MG63 (cell line): ENCODE measurements at regions not wholly inside any gene's neighbourhood (a gene's known extent, or its start where the extent isn't known, plus 50 kb on each side); places are given as distances from the start of the nearest gene placed in this dataset.
"Not testable (repeated sequence)": the region's sequence is repeated elsewhere in the genome, so short reads cannot be mapped to it uniquely, and the experiment has no call there.

ENCODE experiments used
- DNase-seq: peaks from one replicate; pipeline ENCODE4 v3.0.0-alpha.2; 2020
- H3K27me3 ChIP-seq: fragments of 250-450 bp; sonication (Bioruptor Pico); 2 replicates; pipeline ENCODE4 v1.5.1; 2020; ENCODE audit warnings: mild to moderate bottlenecking, moderate library complexity
- H3K36me3 ChIP-seq: fragments of 250-450 bp; sonication (Bioruptor Pico); 2 replicates; pipeline ENCODE4 v1.5.1; 2020; ENCODE audit warnings: mild to moderate bottlenecking, moderate library complexity
- H3K4me3 ChIP-seq: fragments of 250-450 bp; sonication (Bioruptor Pico); 2 replicates; pipeline ENCODE4 v1.5.1; 2020; ENCODE audit warnings: mild to moderate bottlenecking, moderate library complexity
- H3K9me3 ChIP-seq: fragments of 250-450 bp; sonication (Bioruptor Pico); 2 replicates; pipeline ENCODE4 v1.5.1; 2020; ENCODE audit warnings: mild to moderate bottlenecking, moderate library complexity

DNA sequence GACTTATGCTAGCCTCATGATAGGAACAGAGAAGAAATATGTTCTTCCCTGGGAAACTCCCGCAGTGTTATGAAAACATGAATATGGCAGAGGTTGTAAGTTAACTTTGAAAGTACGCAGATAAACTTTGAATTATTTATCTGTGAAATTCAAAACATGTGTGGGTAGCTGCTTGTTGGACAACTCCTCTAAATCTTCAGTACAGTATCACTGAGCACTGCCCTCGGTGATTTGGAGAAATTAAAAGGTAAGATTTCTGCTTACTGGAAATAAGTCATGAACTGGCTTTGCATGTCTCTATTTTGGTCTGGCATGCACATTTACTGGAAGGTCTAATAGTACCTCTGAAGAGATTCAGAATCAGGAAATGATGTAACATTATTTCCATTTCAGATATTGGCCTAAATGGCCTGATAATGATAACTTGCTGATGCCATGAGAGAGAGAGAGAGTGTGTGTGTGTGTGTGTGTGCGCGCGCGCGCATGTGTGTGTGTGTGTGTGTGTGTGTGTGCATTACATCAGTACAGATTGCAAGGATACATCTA lies 1441.9 kb upstream of the FLRT2 start:
- Histone ChIP-seq H3K27me3 (no peaks in the 10 kb centered on the region), H3K4me3 (no peak overlapping the region), H3K36me3 (no peaks in the 10 kb centered on the region), H3K9me3 (no peaks in the 10 kb centered on the region)
- DNase-seq = no peak

DNA sequence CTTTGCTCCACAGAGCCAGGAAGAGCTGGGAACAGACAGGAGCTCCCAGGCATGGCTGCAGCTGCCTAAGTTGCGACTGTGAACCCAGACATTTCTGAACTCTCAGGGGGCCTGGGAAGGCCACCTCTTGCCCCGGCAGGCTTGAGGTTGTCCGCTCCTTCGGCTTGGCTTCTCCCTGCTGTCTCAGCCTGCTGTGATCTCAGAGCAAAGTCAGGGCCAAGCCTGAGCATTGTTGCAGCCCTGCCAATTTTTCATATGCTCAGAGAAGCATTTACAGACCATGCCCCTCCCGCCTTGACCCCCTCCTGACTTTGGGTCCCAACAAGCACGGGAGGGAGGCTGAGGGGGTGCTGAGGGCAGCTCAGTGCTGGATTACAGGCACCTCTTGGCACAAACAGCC lies 1439.1 kb upstream of the FLRT2 start:
- Histone ChIP-seq H3K9me3 (no peaks in the 10 kb centered on the region), H3K36me3 (no peaks in the 10 kb centered on the region), H3K4me3 (no peak overlapping the region), H3K27me3 (no peaks in the 10 kb centered on the region)
- no peak for DNase-seq

DNA sequence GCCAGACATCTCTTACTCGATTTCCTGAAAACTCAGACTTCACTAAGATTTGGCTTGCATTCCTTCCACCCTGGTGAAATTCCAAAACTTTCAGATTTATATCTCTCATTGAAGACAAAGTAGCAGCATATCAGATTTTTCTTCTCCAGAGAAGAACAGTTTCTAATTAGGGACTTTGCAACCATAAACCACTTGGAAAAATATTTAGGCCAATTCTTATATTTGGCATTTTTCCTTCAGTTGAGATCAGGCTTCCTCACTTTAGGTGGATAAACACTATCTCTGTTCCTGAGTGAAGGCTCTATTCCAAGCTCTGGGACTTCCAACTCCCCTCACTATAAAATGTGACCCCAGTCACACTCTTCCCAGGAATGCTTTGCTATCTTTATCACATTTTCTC lies 1434.3 kb upstream of the FLRT2 start:
- DNase-seq = no peak
- Histone ChIP-seq H3K9me3 (no peaks in the 10 kb centered on the region), H3K27me3 (no peaks in the 10 kb centered on the region), H3K36me3 (no peaks in the 10 kb centered on the region), H3K4me3 (no peak overlapping the region)

DNA sequence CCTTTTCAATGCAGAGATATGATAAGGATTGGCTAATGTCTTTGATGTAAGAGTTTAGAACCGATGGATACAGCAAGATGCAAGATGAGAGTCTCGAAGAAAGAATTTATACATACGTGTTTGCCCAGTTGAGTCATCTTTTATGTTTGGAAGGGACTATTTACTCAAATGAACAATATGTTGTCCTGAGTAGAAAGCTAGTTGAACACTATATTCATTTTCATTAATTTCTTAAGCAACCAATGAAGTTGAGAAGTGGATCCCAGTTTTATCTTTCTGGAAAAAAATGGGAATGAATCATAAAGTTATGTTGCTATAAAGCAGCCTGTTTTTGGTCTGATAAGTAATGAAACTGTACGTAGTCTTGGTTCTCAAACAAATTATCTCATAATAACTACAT lies 1431.7 kb upstream of the FLRT2 start:
- Histone ChIP-seq H3K36me3 (no peaks in the 10 kb centered on the region), H3K27me3 (no peaks in the 10 kb centered on the region), H3K9me3 (no peaks in the 10 kb centered on the region), H3K4me3 (no peak overlapping the region)
- DNase-seq = no peak

DNA sequence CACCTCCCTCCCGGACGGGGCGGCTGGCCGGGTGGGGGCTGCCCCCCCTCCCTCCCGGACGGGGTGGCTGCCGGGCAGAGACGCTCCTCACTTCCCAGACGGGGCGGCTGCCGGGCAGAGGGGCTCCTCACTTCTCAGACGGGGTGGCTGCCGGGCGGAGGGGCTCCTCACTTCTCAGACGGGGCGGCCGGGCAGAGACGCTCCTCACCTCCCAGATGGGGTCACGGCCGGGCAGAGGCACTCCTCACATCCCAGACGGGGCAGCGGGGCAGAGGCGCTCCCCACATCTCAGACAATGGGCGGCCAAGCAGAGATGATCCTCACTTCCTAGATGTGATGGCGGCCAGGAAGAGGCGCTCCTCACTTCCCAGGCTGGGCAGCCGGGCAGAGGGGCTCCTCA lies 1430.4 kb upstream of the FLRT2 start:
- not testable (repeated sequence) for H3K4me3 ChIP-seq, H3K9me3 ChIP-seq, H3K36me3 ChIP-seq, DNase-seq, H3K27me3 ChIP-seq

DNA sequence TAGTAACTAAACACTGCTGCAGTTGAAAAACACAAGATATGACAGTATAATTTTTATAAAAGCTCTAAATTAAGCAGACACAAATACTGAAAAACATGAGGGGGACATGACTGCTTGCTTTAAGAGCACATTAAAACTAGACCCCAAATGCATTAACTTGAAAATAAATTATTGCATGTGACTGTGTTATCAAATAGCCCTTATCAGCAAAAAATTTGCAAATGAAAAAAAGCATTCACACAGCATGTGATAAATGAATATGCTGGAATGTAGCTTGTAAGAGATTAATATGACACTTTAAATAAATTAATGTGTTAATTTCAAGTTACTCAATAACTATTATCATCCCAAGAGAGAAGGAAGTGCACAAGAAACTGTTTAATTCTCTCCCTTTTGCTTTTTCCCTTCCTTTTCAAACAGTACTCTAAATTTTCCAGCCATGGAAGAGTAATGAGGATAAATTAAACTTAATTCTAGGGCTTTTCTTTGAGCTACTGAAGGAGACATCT lies 1422.1 kb upstream of the FLRT2 start:
- no peaks in the 10 kb centered on the region for H3K27me3 ChIP-seq
- no peaks in the 10 kb centered on the region for H3K9me3 ChIP-seq
- no peak overlapping the region for H3K4me3 ChIP-seq
- no peak for DNase-seq
- H3K36me3 ChIP-seq = no peaks in the 10 kb centered on the region

DNA sequence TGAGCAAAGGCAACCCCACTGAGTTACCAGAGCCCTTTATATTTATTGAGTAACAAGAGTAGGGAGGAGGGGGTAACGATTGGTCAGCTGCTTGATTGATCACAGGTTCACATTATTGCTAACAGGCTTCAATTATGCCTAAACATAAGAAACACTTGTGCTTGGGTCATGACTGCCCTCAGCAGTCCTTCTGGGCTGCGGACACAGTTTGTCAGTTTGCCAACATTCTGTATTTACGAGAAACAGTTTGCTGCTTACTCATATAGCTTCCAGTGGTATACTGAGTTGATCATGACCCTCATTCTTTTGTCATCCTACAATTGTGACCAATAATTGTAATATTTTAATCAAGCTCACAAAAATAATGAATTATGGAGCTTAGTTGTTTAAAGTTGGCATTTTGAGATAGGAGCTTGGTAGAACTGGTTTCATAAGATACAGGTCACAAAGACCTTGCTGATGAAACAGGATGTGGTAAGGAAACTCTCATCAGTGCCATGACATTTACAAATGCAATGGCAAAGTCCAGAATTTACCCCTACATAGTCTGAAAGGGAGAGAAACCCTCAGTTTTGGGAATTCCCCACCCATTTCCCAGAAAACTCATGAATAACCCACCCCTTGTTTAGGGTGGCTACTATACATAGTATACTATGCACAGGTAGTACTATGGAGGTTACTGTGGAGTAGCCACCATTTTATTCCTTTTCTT lies 1421.0 kb upstream of the FLRT2 start:
- H3K27me3 ChIP-seq = no peaks in the 10 kb centered on the region
- DNase-seq = no peak
- no peak overlapping the region for H3K4me3 ChIP-seq
- H3K9me3 ChIP-seq = no peaks in the 10 kb centered on the region
- no peaks in the 10 kb centered on the region for H3K36me3 ChIP-seq

DNA sequence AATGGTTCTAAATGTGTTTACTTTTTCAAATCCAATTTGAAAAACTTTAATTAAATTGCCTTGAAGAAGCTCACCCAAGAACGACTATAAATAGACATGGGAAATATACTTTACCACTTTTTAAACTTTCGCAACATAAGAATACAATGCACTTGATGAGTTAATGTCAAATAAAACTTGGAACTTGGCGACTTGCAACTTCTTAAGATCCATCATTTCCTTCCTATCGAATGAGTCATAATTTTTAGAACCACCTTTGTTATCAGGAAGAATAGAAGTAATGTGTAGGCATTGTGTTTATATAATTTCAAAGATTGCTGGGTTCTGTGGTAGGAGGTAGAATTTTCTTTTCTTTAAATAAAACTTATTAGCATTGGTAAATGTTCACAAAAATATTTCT lies 1417.4 kb upstream of the FLRT2 start:
- Histone ChIP-seq H3K36me3 (no peaks in the 10 kb centered on the region), H3K9me3 (no peaks in the 10 kb centered on the region), H3K27me3 (no peaks in the 10 kb centered on the region), H3K4me3 (no peak overlapping the region)
- no peak for DNase-seq

DNA sequence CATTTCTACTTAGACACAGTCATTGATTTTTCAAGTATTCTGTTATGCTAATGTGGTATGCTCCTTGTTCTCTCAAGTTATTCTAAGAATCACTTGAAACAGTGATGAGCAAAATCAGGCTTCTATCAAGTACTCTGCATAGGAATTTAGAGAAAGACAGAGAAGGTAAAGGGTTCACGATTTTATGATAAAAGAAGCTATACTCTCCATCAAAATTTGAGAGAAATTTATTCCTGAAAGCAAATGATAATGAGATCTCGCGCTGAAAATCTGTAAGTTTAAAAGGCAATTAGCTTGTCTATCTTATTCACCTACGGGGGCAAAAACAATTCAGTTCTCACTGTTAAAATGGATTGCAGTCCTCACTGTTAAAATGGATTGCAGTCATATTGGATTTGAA lies 1404.3 kb upstream of the FLRT2 start:
- H3K9me3 ChIP-seq = no peaks in the 10 kb centered on the region

DNA sequence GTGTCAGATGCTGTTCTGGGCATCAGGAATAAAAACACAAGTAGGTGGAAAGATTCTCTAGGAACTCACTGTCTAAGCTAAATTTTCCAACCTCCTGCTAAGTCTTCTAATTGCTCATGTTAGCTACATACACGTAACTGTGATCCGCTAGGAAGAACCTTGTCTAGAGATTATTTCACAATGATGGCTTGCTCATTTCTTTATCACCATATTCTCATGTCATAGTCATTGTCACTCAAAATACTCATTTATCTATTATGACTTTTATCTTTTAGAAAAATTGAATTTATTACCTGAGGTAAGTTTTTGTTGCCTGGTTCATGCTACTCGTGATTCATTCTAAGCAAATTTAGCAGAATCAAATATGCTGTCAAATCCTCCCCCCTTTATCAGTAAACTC lies 1402.4 kb upstream of the FLRT2 start:
- DNase-seq = no peak
- Histone ChIP-seq H3K9me3 (no peaks in the 10 kb centered on the region), H3K27me3 (no peaks in the 10 kb centered on the region), H3K4me3 (no peak overlapping the region), H3K36me3 (no peaks in the 10 kb centered on the region)

More for the DNA sequence above, 1404.3 kb upstream of the FLRT2 start:
- H3K36me3 ChIP-seq = no peaks in the 10 kb centered on the region
- no peak overlapping the region for H3K4me3 ChIP-seq
- no peak for DNase-seq
- no peaks in the 10 kb centered on the region for H3K27me3 ChIP-seq

DNA sequence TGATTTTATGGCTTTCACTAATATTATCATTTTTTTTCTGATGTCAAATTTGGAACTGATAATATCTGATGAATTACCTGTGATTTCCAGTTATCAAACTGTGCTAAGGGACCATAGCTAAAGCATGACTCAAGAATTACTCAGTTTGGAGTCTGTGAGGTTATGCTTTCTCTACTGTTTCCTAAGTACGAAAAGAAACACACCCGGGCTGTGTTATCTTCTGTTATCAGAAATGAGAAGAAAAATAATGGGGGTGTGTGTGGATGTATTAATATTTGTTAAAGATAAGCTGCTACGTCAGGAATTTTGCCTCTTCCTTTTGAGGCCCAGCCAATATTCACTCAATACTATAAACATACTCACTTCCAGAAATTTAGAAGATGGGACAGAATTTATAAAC lies 1401.9 kb upstream of the FLRT2 start:
- Histone ChIP-seq H3K36me3 (no peaks in the 10 kb centered on the region), H3K4me3 (no peak overlapping the region), H3K9me3 (no peaks in the 10 kb centered on the region), H3K27me3 (no peaks in the 10 kb centered on the region)
- no peak for DNase-seq

DNA sequence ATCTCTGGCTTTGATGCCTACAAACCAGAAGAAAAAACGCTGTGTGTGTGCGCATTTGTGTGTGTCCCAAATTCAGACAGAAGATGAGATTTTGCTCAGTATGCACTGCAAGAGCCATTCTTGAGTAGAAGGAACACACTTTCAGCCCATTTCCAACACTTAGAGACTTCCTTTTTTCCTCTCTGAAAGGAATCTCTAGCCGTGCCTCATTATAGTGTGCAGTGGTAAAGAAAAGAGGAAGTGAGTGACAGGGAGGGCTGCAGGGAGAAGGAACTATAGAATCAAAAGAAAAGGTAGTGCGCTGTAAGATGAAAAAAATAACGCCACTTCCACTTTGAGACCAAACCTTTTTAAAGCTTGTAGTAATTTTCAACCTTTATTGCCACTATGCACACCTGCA lies 1400.9 kb upstream of the FLRT2 start:
- no peaks in the 10 kb centered on the region for H3K36me3 ChIP-seq

DNA sequence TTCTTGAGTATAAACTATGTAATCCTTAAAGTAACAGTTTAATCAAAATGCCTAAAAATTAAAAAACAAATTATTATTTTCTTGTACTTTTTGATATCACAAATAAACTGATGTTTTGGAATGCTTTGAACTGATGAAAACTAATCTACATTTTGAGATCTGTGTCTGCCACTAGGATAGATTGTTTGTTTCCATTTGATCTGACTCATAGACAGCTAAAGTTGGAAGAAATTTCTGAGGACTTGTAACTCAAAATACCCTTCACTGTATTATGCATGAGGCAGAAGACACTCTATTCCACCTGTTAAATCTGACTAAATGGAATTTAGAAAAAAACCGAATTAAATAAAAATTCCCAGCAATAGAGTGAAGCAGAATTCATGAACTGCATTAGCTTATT lies 1400.0 kb upstream of the FLRT2 start:
- no peak for DNase-seq
- Histone ChIP-seq H3K9me3 (no peaks in the 10 kb centered on the region), H3K4me3 (no peak overlapping the region), H3K27me3 (no peaks in the 10 kb centered on the region), H3K36me3 (no peaks in the 10 kb centered on the region)

More for the DNA sequence above, 1400.9 kb upstream of the FLRT2 start:
- Histone ChIP-seq H3K4me3 (no peak overlapping the region), H3K9me3 (no peaks in the 10 kb centered on the region), H3K27me3 (no peaks in the 10 kb centered on the region)
- DNase-seq = no peak

DNA sequence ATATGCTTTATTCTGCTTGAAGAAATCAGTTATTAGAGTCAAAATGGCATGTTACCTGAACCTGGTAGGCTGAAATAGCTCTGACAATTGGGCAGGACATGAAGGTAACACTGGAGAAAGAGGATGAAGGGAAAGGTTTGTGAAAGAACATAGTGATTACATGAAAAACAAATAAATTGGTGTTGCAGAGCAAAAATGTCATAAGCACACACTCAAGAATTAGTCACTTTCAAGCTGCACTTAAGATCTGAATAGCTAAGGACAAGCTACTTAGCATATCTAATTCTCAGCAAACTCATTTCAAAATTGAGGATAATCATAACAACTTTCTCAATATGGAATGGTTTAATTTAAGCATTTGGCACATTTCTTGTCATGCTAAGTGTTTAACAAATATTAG lies 1398.0 kb upstream of the FLRT2 start:
- Histone ChIP-seq H3K27me3 (no peaks in the 10 kb centered on the region), H3K36me3 (no peaks in the 10 kb centered on the region), H3K9me3 (no peaks in the 10 kb centered on the region), H3K4me3 (no peak overlapping the region)
- no peak for DNase-seq

DNA sequence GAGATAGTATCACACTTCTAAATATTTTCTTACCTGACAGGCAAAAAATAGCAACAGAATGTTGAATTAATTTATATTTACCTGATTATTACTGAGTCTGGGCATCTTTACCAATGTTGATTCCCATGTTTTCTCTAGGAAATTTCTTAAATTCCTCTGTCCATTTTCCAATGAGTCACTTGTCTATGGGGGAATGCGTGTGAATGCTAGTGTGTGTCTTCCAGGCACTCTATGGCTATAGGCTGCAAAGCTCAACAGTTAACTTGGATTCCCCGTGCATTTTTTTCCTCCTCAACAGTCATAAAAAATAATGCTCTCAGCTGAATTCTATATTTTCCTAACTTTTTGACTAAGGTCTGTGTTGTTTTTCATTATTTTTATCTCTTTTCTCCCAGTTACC lies 1385.8 kb upstream of the FLRT2 start:
- DNase-seq = no peak

DNA sequence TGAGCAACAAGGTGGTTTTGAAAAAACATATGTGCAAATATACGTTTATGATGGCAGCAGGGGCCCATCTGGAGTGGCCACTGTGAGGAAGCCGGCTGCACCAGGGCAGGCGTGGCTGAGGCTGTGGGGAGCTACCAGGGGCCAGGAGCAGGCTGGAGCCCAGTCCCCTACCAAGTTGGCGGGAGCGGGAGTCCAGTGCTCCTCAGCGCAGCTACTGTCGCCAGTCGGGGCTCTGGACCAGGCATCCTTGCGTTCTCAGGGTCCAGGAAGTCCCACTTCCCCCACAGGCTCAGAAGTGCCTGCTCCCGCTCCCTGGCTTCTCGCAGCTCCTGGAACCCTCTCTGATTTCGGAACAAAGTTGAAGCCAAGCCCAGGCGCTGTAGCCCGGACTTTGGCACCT lies 1377.5 kb upstream of the FLRT2 start:
- no peak for DNase-seq
- no peak overlapping the region for H3K4me3 ChIP-seq
- no peaks in the 10 kb centered on the region for H3K9me3 ChIP-seq
- no peaks in the 10 kb centered on the region for H3K36me3 ChIP-seq
- H3K27me3 ChIP-seq = no peaks in the 10 kb centered on the region

More for the DNA sequence above, 1385.8 kb upstream of the FLRT2 start:
- Histone ChIP-seq H3K27me3 (no peaks in the 10 kb centered on the region), H3K36me3 (no peaks in the 10 kb centered on the region), H3K4me3 (no peak overlapping the region), H3K9me3 (no peaks in the 10 kb centered on the region)

DNA sequence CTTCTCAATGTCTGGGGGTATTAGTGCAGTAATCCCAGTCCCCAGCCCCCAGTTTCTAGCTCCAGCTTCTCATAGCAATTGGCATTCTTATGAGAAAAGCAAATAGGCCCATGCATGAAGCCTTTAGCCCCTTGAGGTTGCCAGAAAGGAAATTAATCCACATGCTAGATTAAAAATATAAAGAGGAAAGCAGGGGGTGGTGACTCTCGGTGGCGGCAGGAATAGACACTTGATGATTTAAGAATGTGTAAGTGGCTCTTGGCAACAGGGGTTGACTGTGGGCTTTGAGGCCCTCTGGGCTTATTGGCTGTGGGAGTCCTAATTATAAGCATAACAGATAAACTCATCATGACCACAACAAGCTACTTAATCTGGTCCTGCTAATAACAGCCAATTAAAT lies 1367.3 kb upstream of the FLRT2 start:
- Histone ChIP-seq H3K27me3 (no peaks in the 10 kb centered on the region), H3K36me3 (no peaks in the 10 kb centered on the region), H3K9me3 (no peaks in the 10 kb centered on the region), H3K4me3 (no peak overlapping the region)
- no peak for DNase-seq

DNA sequence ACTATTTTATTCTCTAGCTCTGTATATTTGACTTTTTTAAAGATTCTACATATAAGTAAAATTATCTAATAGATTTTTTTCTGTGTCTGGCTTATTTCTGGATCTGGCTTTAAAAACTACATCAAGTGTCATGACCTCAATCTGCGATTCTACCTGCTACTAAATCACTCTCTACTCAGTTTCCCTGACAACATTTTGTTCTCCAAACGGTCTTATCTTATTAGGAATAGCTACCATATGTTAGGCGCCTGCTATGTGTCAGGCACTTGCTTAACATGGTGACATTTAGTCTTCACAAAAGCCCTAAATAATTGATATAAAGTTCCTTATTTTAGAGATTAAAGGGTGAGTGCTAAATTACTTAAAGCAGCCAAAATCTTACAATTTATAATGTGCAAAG lies 1362.9 kb upstream of the FLRT2 start:
- DNase-seq = no peak
- Histone ChIP-seq H3K9me3 (no peaks in the 10 kb centered on the region), H3K27me3 (no peaks in the 10 kb centered on the region), H3K4me3 (no peak overlapping the region), H3K36me3 (no peaks in the 10 kb centered on the region)
